ENCODE measurements at regions not wholly inside any gene's neighbourhood (a gene's known extent, or its start where the extent isn't known, plus 50 kb on each side); places are given as distances from the start of the nearest gene placed in this dataset.

GRCh38 chr6:105493736-105494135 lies 90.9 kb upstream of the PREP start:
- no peak overlapping the region for H3K27ac Mint-ChIP-seq (ENCODE audit: unreplicated experiment)
- H3K4me1 Mint-ChIP-seq (ENCODE audit: low read depth): peaks cover 18% of the 10 kb centered on the region
- H3K4me3 Mint-ChIP-seq (ENCODE audit: unreplicated experiment): no peak overlapping the region
- TF ChIP-seq CTCF (IDR thresholded peaks at IDR 0.05): no peak
- DNase-seq (ENCODE audit: low spot score): no peak
- no peaks in the 10 kb centered on the region for H3K9me3 Mint-ChIP-seq (ENCODE audit: low read depth)
- H3K36me3 Mint-ChIP-seq (ENCODE audit: low read depth): no peaks in the 10 kb centered on the region
- peaks cover 1% of the 10 kb centered on the region for H3K27me3 Mint-ChIP-seq (ENCODE audit: low read depth)

GRCh38 chr6:105492706-105493673 lies 90.1 kb upstream of the PREP start:
- Mint-ChIP-seq H3K27ac (ENCODE audit: unreplicated experiment) (no peak overlapping the region), H3K27me3 (ENCODE audit: low read depth) (peaks cover 1% of the 10 kb centered on the region)
- no peak for DNase-seq (ENCODE audit: low spot score)

GRCh38 chr6:105489216-105489530 lies 86.3 kb upstream of the PREP start:
- H3K36me3 Mint-ChIP-seq (ENCODE audit: low read depth): no peaks in the 10 kb centered on the region
- H3K9me3 Mint-ChIP-seq (ENCODE audit: low read depth): no peaks in the 10 kb centered on the region
- DNase-seq (ENCODE audit: low spot score): no peak
- no peak overlapping the region for H3K4me3 Mint-ChIP-seq (ENCODE audit: unreplicated experiment)
- no peak for TF ChIP-seq CTCF (IDR thresholded peaks at IDR 0.05)
- peaks cover 2% of the 10 kb centered on the region for H3K27me3 Mint-ChIP-seq (ENCODE audit: low read depth)
- peaks cover 27% of the 10 kb centered on the region for H3K4me1 Mint-ChIP-seq (ENCODE audit: low read depth)
- H3K27ac Mint-ChIP-seq (ENCODE audit: unreplicated experiment): no peak overlapping the region

More at GRCh38 chr6:105492706-105493673, 90.1 kb upstream of the PREP start:
- H3K4me1 Mint-ChIP-seq (ENCODE audit: low read depth): peaks cover 21% of the 10 kb centered on the region
- H3K9me3 Mint-ChIP-seq (ENCODE audit: low read depth): no peaks in the 10 kb centered on the region
- H3K36me3 Mint-ChIP-seq (ENCODE audit: low read depth): no peaks in the 10 kb centered on the region
- TF ChIP-seq CTCF (IDR thresholded peaks at IDR 0.05): no peak
- H3K4me3 Mint-ChIP-seq (ENCODE audit: unreplicated experiment): no peak overlapping the region

GRCh38 chr6:105488516-105489215 lies 85.8 kb upstream of the PREP start:
- Mint-ChIP-seq H3K4me3 (ENCODE audit: unreplicated experiment) (no peak overlapping the region), H3K27me3 (ENCODE audit: low read depth) (peaks cover 2% of the 10 kb centered on the region), H3K27ac (ENCODE audit: unreplicated experiment) (no peak overlapping the region), H3K36me3 (ENCODE audit: low read depth) (no peaks in the 10 kb centered on the region), H3K4me1 (ENCODE audit: low read depth) (peaks cover 30% of the 10 kb centered on the region), H3K9me3 (ENCODE audit: low read depth) (no peaks in the 10 kb centered on the region)
- no peak for DNase-seq (ENCODE audit: low spot score)
- no peak for TF ChIP-seq CTCF (IDR thresholded peaks at IDR 0.05)

- H3K36me3 Mint-ChIP-seq (ENCODE audit: low read depth): no peaks in the 10 kb centered on the region
- no peak overlapping the region for H3K27ac Mint-ChIP-seq (ENCODE audit: unreplicated experiment)
- peaks cover 32% of the 10 kb centered on the region for H3K4me1 Mint-ChIP-seq (ENCODE audit: low read depth)
- TF ChIP-seq CTCF (IDR thresholded peaks at IDR 0.05): no peak
- peaks cover 2% of the 10 kb centered on the region for H3K27me3 Mint-ChIP-seq (ENCODE audit: low read depth)
- DNase-seq (ENCODE audit: low spot score): no peak
- H3K4me3 Mint-ChIP-seq (ENCODE audit: unreplicated experiment): no peak overlapping the region
- H3K9me3 Mint-ChIP-seq (ENCODE audit: low read depth): no peaks in the 10 kb centered on the region
These were observed 84.3 kb upstream of the PREP start for GRCh38 chr6:105487040-105487790.
